HUES48 (cell line): ENCODE measurements at regions not wholly inside any gene's neighbourhood (a gene's known extent, or its start where the extent isn't known, plus 50 kb on each side); places are given as distances from the start of the nearest gene placed in this dataset.
"Not testable (repeated sequence)": the region's sequence is repeated elsewhere in the genome, so short reads cannot be mapped to it uniquely, and the experiment has no call there.

Experiments
- H3K27ac ChIP-seq: one replicate; pipeline ENCODE4 v1.7.0; 2013; ENCODE audit warnings: low read depth, low read length, inconsistent platforms
- H3K27me3 ChIP-seq: 2 replicates; pipeline ENCODE4 v1.6.1; 2013; ENCODE audit warnings: mild to moderate bottlenecking, low read length; ENCODE audit not compliant: control insufficient read depth, insufficient read depth
- H3K36me3 ChIP-seq: 2 replicates; pipeline ENCODE4 v1.6.1; 2013; ENCODE audit warnings: low read length; ENCODE audit not compliant: control insufficient read depth, insufficient read depth
- H3K4me1 ChIP-seq: 2 replicates; pipeline ENCODE4 v1.6.1; 2013; ENCODE audit warnings: mild to moderate bottlenecking, low read length; ENCODE audit not compliant: control insufficient read depth, insufficient read depth
- H3K4me3 ChIP-seq: 2 replicates; pipeline ENCODE4 v1.5.1; 2013; ENCODE audit warnings: mild to moderate bottlenecking, low read depth, low read length
- H3K9ac ChIP-seq: 2 replicates; pipeline ENCODE4 v1.6.1; 2013; ENCODE audit warnings: mild to moderate bottlenecking, low read depth, low read length, moderate library complexity
- H3K9me3 ChIP-seq: 2 replicates; pipeline ENCODE4 v1.6.1; 2013; ENCODE audit warnings: low read length; ENCODE audit not compliant: control insufficient read depth, insufficient read depth

- H3K9me3 ChIP-seq = no peaks in the 10 kb centered on the region
- no peak overlapping the region for H3K27ac ChIP-seq
- no peak overlapping the region for H3K9ac ChIP-seq
- no peaks in the 10 kb centered on the region for H3K27me3 ChIP-seq
- H3K36me3 ChIP-seq = no peaks in the 10 kb centered on the region
- H3K4me3 ChIP-seq = no peak overlapping the region
- H3K4me1 ChIP-seq = no peaks in the 10 kb centered on the region
Measured at GRCh38 chr3:34483311-34483887, 685.0 kb downstream of the PDCD6IP start.

- Histone ChIP-seq H3K4me1 (no peaks in the 10 kb centered on the region), H3K9me3 (no peaks in the 10 kb centered on the region), H3K4me3 (no peak overlapping the region), H3K9ac (no peak overlapping the region), H3K27me3 (no peaks in the 10 kb centered on the region), H3K36me3 (no peaks in the 10 kb centered on the region), H3K27ac (no peak overlapping the region)
Measured at GRCh38 chr3:34504366-34504765, 705.9 kb downstream of the PDCD6IP start.

- Histone ChIP-seq H3K27me3 (no peaks in the 10 kb centered on the region), H3K9me3 (no peaks in the 10 kb centered on the region), H3K27ac (no peak overlapping the region), H3K9ac (no peak overlapping the region), H3K4me1 (no peaks in the 10 kb centered on the region), H3K36me3 (no peaks in the 10 kb centered on the region), H3K4me3 (no peak overlapping the region)
Measured at GRCh38 chr3:34504775-34505174, 706.3 kb downstream of the PDCD6IP start.

GRCh38 chr3:34508732-34509131 is 710.3 kb downstream of the PDCD6IP start:
- H3K9me3 ChIP-seq = no peaks in the 10 kb centered on the region
- no peak overlapping the region for H3K27ac ChIP-seq
- H3K36me3 ChIP-seq = no peaks in the 10 kb centered on the region
- no peaks in the 10 kb centered on the region for H3K4me1 ChIP-seq
- H3K27me3 ChIP-seq = no peaks in the 10 kb centered on the region
- H3K4me3 ChIP-seq = no peak overlapping the region
- H3K9ac ChIP-seq = no peak overlapping the region

GRCh38 chr3:34511891-34512290 is 713.5 kb downstream of the PDCD6IP start:
- Histone ChIP-seq H3K9me3 (no peaks in the 10 kb centered on the region), H3K4me3 (no peak overlapping the region), H3K27me3 (no peaks in the 10 kb centered on the region), H3K36me3 (no peaks in the 10 kb centered on the region), H3K4me1 (no peaks in the 10 kb centered on the region), H3K9ac (no peak overlapping the region), H3K27ac (no peak overlapping the region)

GRCh38 chr3:34519008-34519407 is 720.6 kb downstream of the PDCD6IP start:
- H3K27me3 ChIP-seq, H3K9me3 ChIP-seq, H3K36me3 ChIP-seq, H3K4me1 ChIP-seq, H3K27ac ChIP-seq, H3K9ac ChIP-seq, H3K4me3 ChIP-seq: not testable (repeated sequence)

GRCh38 chr3:34531156-34531555 is 732.7 kb downstream of the PDCD6IP start:
- H3K36me3 ChIP-seq = no peaks in the 10 kb centered on the region
- H3K9me3 ChIP-seq = no peaks in the 10 kb centered on the region
- H3K27me3 ChIP-seq = no peaks in the 10 kb centered on the region
- no peak overlapping the region for H3K4me3 ChIP-seq
- no peak overlapping the region for H3K9ac ChIP-seq
- no peaks in the 10 kb centered on the region for H3K4me1 ChIP-seq
- no peak overlapping the region for H3K27ac ChIP-seq

GRCh38 chr3:34533451-34533850 is 735.0 kb downstream of the PDCD6IP start:
- Histone ChIP-seq H3K9ac (no peak overlapping the region), H3K4me1 (no peaks in the 10 kb centered on the region), H3K9me3 (no peaks in the 10 kb centered on the region), H3K27ac (no peak overlapping the region), H3K4me3 (no peak overlapping the region), H3K36me3 (no peaks in the 10 kb centered on the region), H3K27me3 (no peaks in the 10 kb centered on the region)

GRCh38 chr3:34534013-34534412 is 735.6 kb downstream of the PDCD6IP start:
- Histone ChIP-seq H3K4me3 (no peak overlapping the region), H3K27me3 (no peaks in the 10 kb centered on the region), H3K27ac (no peak overlapping the region), H3K9me3 (no peaks in the 10 kb centered on the region), H3K36me3 (no peaks in the 10 kb centered on the region), H3K9ac (no peak overlapping the region), H3K4me1 (no peaks in the 10 kb centered on the region)

GRCh38 chr3:34544136-34544535 is 745.7 kb downstream of the PDCD6IP start:
- Histone ChIP-seq H3K27me3 (no peaks in the 10 kb centered on the region), H3K27ac (no peak overlapping the region), H3K36me3 (no peaks in the 10 kb centered on the region), H3K9ac (no peak overlapping the region), H3K4me1 (no peaks in the 10 kb centered on the region), H3K4me3 (no peak overlapping the region), H3K9me3 (no peaks in the 10 kb centered on the region)

- H3K9ac ChIP-seq = no peak overlapping the region
- H3K27me3 ChIP-seq = no peaks in the 10 kb centered on the region
- no peaks in the 10 kb centered on the region for H3K4me1 ChIP-seq
- H3K9me3 ChIP-seq = no peaks in the 10 kb centered on the region
- H3K27ac ChIP-seq = no peak overlapping the region
- H3K36me3 ChIP-seq = no peaks in the 10 kb centered on the region
- no peak overlapping the region for H3K4me3 ChIP-seq
Measured at GRCh38 chr3:34547297-34547920, 749.0 kb downstream of the PDCD6IP start.
